ENCODE measurements at regions not wholly inside any gene's neighbourhood (a gene's known extent, or its start where the extent isn't known, plus 50 kb on each side); places are given as distances from the start of the nearest gene placed in this dataset.

DNA sequence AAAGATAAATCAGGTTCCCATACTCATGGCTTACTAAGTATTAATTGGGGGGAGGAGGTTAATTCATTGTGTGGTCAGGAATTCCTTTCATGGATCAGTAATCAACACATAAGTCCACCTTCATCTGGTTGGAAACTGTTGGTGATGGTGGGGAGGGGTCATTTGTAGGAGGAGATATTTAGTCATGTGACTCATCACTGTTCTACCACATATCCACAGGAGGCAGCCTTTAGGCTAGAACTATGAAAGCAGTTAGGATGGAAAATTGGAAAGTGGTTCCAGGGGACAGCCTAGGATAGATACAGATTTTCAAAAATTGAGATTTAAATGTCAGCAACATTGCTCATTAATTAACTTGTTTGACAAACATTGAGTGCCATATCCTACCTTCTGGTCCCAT, 122.8 kb upstream of the PAXBP1 start:
- TF ChIP-seq, protein P1, sequence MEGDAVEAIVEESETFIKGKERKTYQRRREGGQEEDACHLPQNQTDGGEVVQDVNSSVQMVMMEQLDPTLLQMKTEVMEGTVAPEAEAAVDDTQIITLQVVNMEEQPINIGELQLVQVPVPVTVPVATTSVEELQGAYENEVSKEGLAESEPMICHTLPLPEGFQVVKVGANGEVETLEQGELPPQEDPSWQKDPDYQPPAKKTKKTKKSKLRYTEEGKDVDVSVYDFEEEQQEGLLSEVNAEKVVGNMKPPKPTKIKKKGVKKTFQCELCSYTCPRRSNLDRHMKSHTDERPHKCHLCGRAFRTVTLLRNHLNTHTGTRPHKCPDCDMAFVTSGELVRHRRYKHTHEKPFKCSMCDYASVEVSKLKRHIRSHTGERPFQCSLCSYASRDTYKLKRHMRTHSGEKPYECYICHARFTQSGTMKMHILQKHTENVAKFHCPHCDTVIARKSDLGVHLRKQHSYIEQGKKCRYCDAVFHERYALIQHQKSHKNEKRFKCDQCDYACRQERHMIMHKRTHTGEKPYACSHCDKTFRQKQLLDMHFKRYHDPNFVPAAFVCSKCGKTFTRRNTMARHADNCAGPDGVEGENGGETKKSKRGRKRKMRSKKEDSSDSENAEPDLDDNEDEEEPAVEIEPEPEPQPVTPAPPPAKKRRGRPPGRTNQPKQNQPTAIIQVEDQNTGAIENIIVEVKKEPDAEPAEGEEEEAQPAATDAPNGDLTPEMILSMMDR (conservative IDR thresholded peaks at IDR 0.05 in 1 of 2, IDR thresholded peaks at IDR 0.05 in 1 of 2; ENCODE audit: low read depth in 1 of 2, low read length in 2 of 2): no peak
- no peak for TF ChIP-seq EZH2 (IDR thresholded peaks at IDR 0.05; ENCODE audit: low read length, missing control alignments)
